Epithelial cell of esophagus (primary cell): ENCODE measurements at regions not wholly inside any gene's neighbourhood (a gene's known extent, or its start where the extent isn't known, plus 50 kb on each side); places are given as distances from the start of the nearest gene placed in this dataset.

Experiments used
- DNase-seq: peaks from one replicate; pipeline ENCODE4 v3.0.0; 2010; ENCODE audit warnings: low read depth
- H3K4me3 ChIP-seq: 2 replicates; pipeline ENCODE4 v1.5.1; 2011; ENCODE audit warnings: mild to moderate bottlenecking, low read length, control low read depth
- TF ChIP-seq, protein P1 (sequence below): IDR thresholded peaks from 2 replicates; pipeline ENCODE4 v1.5.1; 2011; ENCODE audit warnings: low read depth, mild to moderate bottlenecking, low read length, control low read depth, inconsistent platforms; ENCODE audit not compliant: insufficient read depth; ENCODE audit errors: missing control alignments

DNA sequence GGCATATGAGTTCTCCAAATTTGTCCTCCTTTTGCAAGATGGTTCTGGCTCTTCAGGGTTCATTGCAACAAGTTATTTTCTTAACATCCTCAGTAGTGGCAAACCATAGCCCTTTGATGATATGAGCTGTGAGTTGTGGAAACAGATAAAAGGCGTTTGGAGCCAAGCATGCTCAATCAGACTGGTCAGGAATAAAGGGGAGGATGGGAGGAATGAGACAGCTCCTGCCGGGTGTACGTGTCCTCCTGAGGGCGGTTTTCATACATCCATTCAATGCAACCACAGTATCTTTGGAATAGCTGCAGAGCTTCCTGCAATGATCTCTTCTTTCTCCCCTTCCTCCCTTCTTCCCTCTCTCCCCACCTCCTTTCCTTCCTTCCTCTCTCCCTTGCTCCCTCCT lies 245.8 kb downstream of the GLI2 start:
- DNase-seq = no peak
- TF ChIP-seq, protein P1, sequence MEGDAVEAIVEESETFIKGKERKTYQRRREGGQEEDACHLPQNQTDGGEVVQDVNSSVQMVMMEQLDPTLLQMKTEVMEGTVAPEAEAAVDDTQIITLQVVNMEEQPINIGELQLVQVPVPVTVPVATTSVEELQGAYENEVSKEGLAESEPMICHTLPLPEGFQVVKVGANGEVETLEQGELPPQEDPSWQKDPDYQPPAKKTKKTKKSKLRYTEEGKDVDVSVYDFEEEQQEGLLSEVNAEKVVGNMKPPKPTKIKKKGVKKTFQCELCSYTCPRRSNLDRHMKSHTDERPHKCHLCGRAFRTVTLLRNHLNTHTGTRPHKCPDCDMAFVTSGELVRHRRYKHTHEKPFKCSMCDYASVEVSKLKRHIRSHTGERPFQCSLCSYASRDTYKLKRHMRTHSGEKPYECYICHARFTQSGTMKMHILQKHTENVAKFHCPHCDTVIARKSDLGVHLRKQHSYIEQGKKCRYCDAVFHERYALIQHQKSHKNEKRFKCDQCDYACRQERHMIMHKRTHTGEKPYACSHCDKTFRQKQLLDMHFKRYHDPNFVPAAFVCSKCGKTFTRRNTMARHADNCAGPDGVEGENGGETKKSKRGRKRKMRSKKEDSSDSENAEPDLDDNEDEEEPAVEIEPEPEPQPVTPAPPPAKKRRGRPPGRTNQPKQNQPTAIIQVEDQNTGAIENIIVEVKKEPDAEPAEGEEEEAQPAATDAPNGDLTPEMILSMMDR = no peak
- no peak overlapping the region for H3K4me3 ChIP-seq

DNA sequence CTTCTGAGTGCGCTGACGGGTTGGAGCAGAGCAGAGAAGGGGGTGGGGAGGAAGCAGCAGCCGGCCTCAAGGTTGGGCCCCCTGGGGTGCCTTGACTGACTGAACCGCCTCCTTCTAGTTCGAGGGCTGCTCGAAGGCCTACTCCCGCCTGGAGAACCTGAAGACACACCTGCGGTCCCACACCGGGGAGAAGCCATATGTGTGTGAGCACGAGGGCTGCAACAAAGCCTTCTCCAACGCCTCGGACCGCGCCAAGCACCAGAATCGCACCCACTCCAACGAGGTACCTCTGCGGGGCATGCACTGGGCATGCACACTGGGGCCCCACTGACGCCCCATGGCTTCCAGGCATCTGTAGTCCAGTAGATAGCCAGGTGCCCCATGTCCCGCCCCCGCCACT lies 246.9 kb downstream of the GLI2 start:
- no peak overlapping the region for H3K4me3 ChIP-seq
- TF ChIP-seq, protein P1 = no peak
- no peak for DNase-seq

DNA sequence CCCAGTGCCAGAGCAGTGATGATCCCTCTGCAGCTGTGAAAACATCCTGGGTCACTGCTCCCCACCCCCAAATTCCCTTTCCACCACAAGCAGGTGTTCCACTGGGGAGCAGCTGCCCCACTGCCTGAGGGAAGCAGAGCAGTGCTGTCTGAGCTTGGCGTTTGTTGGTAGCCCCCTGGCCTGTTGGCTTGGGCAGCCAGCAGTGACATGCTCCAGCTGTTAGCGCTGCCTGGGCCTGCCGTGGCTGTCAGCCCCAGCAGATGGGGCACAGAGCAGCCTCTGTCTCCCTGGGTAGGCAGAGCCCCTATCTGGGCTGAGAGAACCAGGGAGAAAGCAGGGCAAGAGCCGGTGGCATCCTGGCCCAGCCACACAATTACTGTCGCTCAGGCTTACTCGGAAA lies 247.7 kb downstream of the GLI2 start:
- TF ChIP-seq, protein P1 = no peak
- H3K4me3 ChIP-seq = no peak overlapping the region
- peak; percentile 24 for DNase-seq

GRCh38 chr2:120984046-120984445 lies 248.4 kb downstream of the GLI2 start:
- TF ChIP-seq, protein P1 = no peak
- no peak overlapping the region for H3K4me3 ChIP-seq
- no peak for DNase-seq

DNA sequence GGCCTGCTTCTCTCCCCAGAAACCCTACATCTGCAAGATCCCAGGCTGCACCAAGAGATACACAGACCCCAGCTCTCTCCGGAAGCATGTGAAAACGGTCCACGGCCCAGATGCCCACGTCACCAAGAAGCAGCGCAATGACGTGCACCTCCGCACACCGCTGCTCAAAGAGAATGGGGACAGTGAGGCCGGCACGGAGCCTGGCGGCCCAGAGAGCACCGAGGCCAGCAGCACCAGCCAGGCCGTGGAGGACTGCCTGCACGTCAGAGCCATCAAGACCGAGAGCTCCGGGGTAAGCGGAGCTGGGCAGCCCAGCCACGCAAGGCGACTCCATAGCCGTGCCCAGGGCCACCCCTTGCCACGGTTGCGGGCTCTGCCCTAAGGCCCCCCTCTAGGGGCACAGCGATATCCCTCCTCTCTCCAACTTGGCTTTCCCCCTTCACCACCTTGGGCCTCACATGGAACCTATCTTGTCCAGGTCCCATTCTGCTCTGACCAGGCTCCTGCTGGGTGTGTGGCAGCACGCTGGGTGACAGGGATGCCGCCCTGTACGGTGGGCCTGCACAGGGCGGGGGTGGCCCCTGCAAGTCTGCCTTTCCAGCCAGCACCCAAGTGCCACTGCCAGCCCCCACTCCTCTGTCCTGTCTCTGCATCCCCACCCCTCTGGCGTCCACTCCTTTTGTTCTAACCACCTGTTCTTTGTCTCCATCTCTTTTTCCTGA lies 248.9 kb downstream of the GLI2 start:
- TF ChIP-seq, protein P1 = no peak
- no peak overlapping the region for H3K4me3 ChIP-seq
- no peak for DNase-seq

DNA sequence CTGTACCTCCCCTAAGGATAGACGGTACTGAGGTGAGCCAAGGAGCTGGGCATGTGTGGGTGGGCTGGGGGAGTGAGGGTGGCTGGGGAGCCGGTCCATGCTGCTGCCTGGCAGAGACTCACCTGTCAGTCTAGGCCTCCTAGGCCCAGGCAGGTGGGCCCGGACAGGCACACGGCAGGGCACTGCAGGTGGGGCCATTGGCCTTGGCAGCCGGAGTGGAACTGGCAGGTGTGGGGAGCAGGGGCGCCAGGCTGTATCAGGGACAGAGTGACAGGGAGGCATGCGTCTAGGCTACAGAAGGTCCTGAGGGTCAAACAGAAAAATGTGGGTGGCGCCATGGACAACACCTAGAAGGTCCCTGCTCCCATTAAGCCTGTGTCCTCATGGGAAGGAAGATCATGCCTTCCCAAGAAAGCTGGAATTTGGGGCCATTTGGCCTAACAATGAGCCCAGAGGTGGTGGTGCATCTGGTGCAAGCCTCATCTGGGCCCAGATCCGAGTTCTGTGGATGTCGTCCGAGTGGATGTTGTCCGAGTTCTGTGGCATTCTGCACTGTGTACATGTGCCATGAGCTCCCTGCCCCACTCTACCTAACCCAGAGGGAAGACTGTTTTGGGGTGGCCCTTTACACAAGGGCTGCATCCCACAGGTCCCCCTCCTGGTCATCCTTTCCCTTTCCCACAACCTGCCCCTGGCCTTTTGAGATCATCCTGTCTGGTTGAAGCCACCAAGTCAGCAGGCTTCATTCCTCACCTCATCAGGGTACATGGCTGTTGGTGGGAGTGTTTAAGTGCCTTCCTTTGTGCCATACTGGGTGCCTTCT lies 249.7 kb downstream of the GLI2 start:
- TF ChIP-seq, protein P1 = no peak
- DNase-seq = no peak
- no peak overlapping the region for H3K4me3 ChIP-seq
